ENCODE measurements at regions not wholly inside any gene's neighbourhood (a gene's known extent, or its start where the extent isn't known, plus 50 kb on each side); places are given as distances from the start of the nearest gene placed in this dataset.

- Mint-ChIP-seq H3K4me3 (no peak overlapping the region), H3K4me1 (no peaks in the 10 kb centered on the region), H3K27ac (no peak overlapping the region), H3K27me3 (ENCODE audit: low read depth) (peaks cover 76% of the 10 kb centered on the region), H3K36me3 (ENCODE audit: insufficient read depth in 1 of 3, low read depth in 3 of 3) (no peaks in the 10 kb centered on the region; a peak in 1 of 7 replicates), H3K9me3 (peaks cover 3 to 6% of the 10 kb centered on the region in 2 experiments; a peak in 4 of 5 replicates)
- Histone ChIP-seq H3K4me1 (ENCODE audit: insufficient read depth, low read length) (no peaks in the 10 kb centered on the region), H2BK5ac (ENCODE audit: insufficient read length, low read length) (no peak overlapping the region), H3K9me3 (ENCODE audit: control insufficient read depth, low read depth, low read length) (no peaks in the 10 kb centered on the region), H2BK120ac (ENCODE audit: low read depth, low read length, poor library complexity, severe bottlenecking) (no peak overlapping the region), H3K4me2 (ENCODE audit: insufficient read depth, insufficient read length, low read length) (no peak overlapping the region), H3K79me1 (ENCODE audit: insufficient read depth, low read depth, low read length, poor library complexity, severe bottlenecking) (no peaks in the 10 kb centered on the region), H3T11ph (ENCODE audit: low read length) (no peak overlapping the region), H2BK20ac (ENCODE audit: low read depth, low read length, poor library complexity, severe bottlenecking) (no peak overlapping the region), H3K9ac (ENCODE audit: extremely low read depth, insufficient read length, low read length) (no peak overlapping the region), H3K23ac (ENCODE audit: insufficient read length, low read depth, low read length) (no peak overlapping the region), H3K56ac (ENCODE audit: insufficient read length, low read depth, low read length) (no peak overlapping the region), H3K79me2 (ENCODE audit: insufficient read depth, low read length) (no peaks in the 10 kb centered on the region), H3K18ac (ENCODE audit: insufficient read length, low read depth, low read length) (no peak overlapping the region), H3K4ac (ENCODE audit: low read depth, low read length) (no peak overlapping the region), H2BK12ac (ENCODE audit: insufficient read length, low read depth, low read length) (no peak overlapping the region), H2BK15ac (ENCODE audit: low read depth, low read length) (no peak overlapping the region), H3K27ac (ENCODE audit: insufficient read length, low read depth, low read length) (no peak overlapping the region), H2AFZ (ENCODE audit: low read length) (no peak overlapping the region), H4K5ac (ENCODE audit: insufficient read length, low read depth, low read length) (no peak overlapping the region), H3K27me3 (ENCODE audit: insufficient read depth, low read length) (no peaks in the 10 kb centered on the region), H3K23me2 (ENCODE audit: insufficient read length, low read depth, low read length, poor library complexity, severe bottlenecking) (no peaks in the 10 kb centered on the region), H3K14ac (ENCODE audit: insufficient read depth, low read length) (no peak overlapping the region), H4K20me1 (ENCODE audit: control insufficient read depth, insufficient read depth, insufficient read length) (no peaks in the 10 kb centered on the region), H4K91ac (ENCODE audit: insufficient read length, low read depth, low read length) (no peak overlapping the region), H2AK5ac (ENCODE audit: insufficient read length, low read length) (no peak overlapping the region), H4K8ac (replicated peaks; ENCODE audit: insufficient read length, low read depth, low read length) (no peak overlapping the region)
- no peak for TF ChIP-seq CTCF (conservative IDR thresholded peaks at IDR 0.05)
- WGBS (ENCODE audit: extremely low coverage, insufficient read length, low lambda C conversion rate): no CpG with 5 or more reads among the region's 10 CpGs
- DNase-seq: no peak
These were observed 145.9 kb downstream of the RTP5 start for GRCh38 chr2:242015108-242016065.
